HG02678 (cell line): ENCODE measurements at regions not wholly inside any gene's neighbourhood (a gene's known extent, or its start where the extent isn't known, plus 50 kb on each side); places are given as distances from the start of the nearest gene placed in this dataset.
"Not testable (repeated sequence)": the region's sequence is repeated elsewhere in the genome, so short reads cannot be mapped to it uniquely, and the experiment has no call there.

Experiments used
- ATAC-seq: cut with Tn5 transposase; IDR thresholded peaks from one replicate; pipeline ENCODE4 v1.9.1; 2021; ENCODE audit warnings: mild to moderate bottlenecking, moderate library complexity; ENCODE audit not compliant: unreplicated experiment

GRCh38 chr6:137933696-137934095, 66.6 kb downstream of the TNFAIP3 start:
- ATAC-seq = no peak

GRCh38 chr6:137936798-137937197, 69.7 kb downstream of the TNFAIP3 start:
- no peak for ATAC-seq

- ATAC-seq = no peak
Measured at GRCh38 chr6:137937834-137938233, 70.8 kb downstream of the TNFAIP3 start.

- no peak for ATAC-seq
Measured at GRCh38 chr6:137938770-137939379, 71.8 kb downstream of the TNFAIP3 start.

- no peak for ATAC-seq
Measured at GRCh38 chr6:137941995-137942394, 74.9 kb downstream of the TNFAIP3 start.

- ATAC-seq = no peak
Measured at GRCh38 chr6:137942736-137943135, 75.7 kb downstream of the TNFAIP3 start.

GRCh38 chr6:137944381-137944780, 77.3 kb downstream of the TNFAIP3 start:
- ATAC-seq = not testable (repeated sequence)

GRCh38 chr6:137944793-137945498, 77.9 kb downstream of the TNFAIP3 start:
- no peak for ATAC-seq

- peak; percentile 38 for ATAC-seq
Measured at GRCh38 chr6:137949686-137950390, 82.8 kb downstream of the TNFAIP3 start.

- ATAC-seq = peak; percentile 52
Measured at GRCh38 chr6:137950581-137950980, 83.5 kb downstream of the TNFAIP3 start.

GRCh38 chr6:137951064-137951597, 84.1 kb downstream of the TNFAIP3 start:
- ATAC-seq = peak; percentile 64

GRCh38 chr6:137952247-137952646, 85.2 kb downstream of the TNFAIP3 start:
- no peak for ATAC-seq

GRCh38 chr6:137953761-137954160, 86.7 kb downstream of the TNFAIP3 start:
- no peak for ATAC-seq

- no peak for ATAC-seq
Measured at GRCh38 chr6:137954253-137954652, 87.2 kb downstream of the TNFAIP3 start.

GRCh38 chr6:137956098-137956488, 89.0 kb downstream of the TNFAIP3 start:
- ATAC-seq = no peak

GRCh38 chr6:137957471-137957870, 90.4 kb downstream of the TNFAIP3 start:
- no peak for ATAC-seq

- no peak for ATAC-seq
Measured at GRCh38 chr6:137958811-137959565, 91.9 kb downstream of the TNFAIP3 start.

- no peak for ATAC-seq
Measured at GRCh38 chr6:137962725-137963124, 95.7 kb downstream of the TNFAIP3 start.

GRCh38 chr6:137964876-137965275, 97.8 kb downstream of the TNFAIP3 start:
- peak; percentile 48 for ATAC-seq

GRCh38 chr6:137967689-137968454, 100.8 kb downstream of the TNFAIP3 start:
- no peak for ATAC-seq
